HG02970 (cell line): ENCODE measurements at regions not wholly inside any gene's neighbourhood (a gene's known extent, or its start where the extent isn't known, plus 50 kb on each side); places are given as distances from the start of the nearest gene placed in this dataset.

ENCODE experiments used
- ATAC-seq: cut with Tn5 transposase; IDR thresholded peaks from one replicate; pipeline ENCODE4 v1.9.1; 2021; ENCODE audit warnings: mild to moderate bottlenecking, moderate library complexity, moderate number of reproducible peaks; ENCODE audit not compliant: unreplicated experiment, low FRiP score

GRCh38 chr15:70185251-70185711 lies 87.6 kb upstream of the TLE3 start:
- ATAC-seq, result no peak

- no peak for ATAC-seq
Measured at GRCh38 chr15:70182858-70183695, 85.4 kb upstream of the TLE3 start.

- ATAC-seq, result no peak
Measured at GRCh38 chr15:70181626-70182255, 84.0 kb upstream of the TLE3 start.

GRCh38 chr15:70180186-70180875 lies 82.6 kb upstream of the TLE3 start:
- no peak for ATAC-seq

- ATAC-seq, result no peak
Measured at GRCh38 chr15:70179309-70179892, 81.7 kb upstream of the TLE3 start.

GRCh38 chr15:70178335-70179084 lies 80.8 kb upstream of the TLE3 start:
- ATAC-seq, result no peak

GRCh38 chr15:70172566-70173225 lies 75.0 kb upstream of the TLE3 start:
- no peak for ATAC-seq

GRCh38 chr15:70172124-70172523 lies 74.4 kb upstream of the TLE3 start:
- ATAC-seq, result no peak

GRCh38 chr15:70171256-70171886 lies 73.7 kb upstream of the TLE3 start:
- no peak for ATAC-seq

- no peak for ATAC-seq
Measured at GRCh38 chr15:70170096-70170699, 72.5 kb upstream of the TLE3 start.

GRCh38 chr15:70169147-70169546 lies 71.4 kb upstream of the TLE3 start:
- ATAC-seq, result no peak

GRCh38 chr15:70167155-70167554 lies 69.4 kb upstream of the TLE3 start:
- ATAC-seq, result no peak

- ATAC-seq, result no peak
Measured at GRCh38 chr15:70166506-70167087, 68.9 kb upstream of the TLE3 start.

GRCh38 chr15:70165716-70166284 lies 68.1 kb upstream of the TLE3 start:
- ATAC-seq, result no peak

- no peak for ATAC-seq
Measured at GRCh38 chr15:70164910-70165715, 67.4 kb upstream of the TLE3 start.

GRCh38 chr15:70164156-70164900 lies 66.6 kb upstream of the TLE3 start:
- ATAC-seq, result no peak
